B cell (primary cell): ENCODE measurements at regions not wholly inside any gene's neighbourhood (a gene's known extent, or its start where the extent isn't known, plus 50 kb on each side); places are given as distances from the start of the nearest gene placed in this dataset.

Source experiments
- ATAC-seq: fragments of 200-7000 bp; cut with Tn5 transposase; one replicate; pipeline ENCODE4 v1.10.0; 2021; ENCODE audit warnings: low read depth, mild to moderate bottlenecking, moderate number of reproducible peaks, moderate library complexity
- CTCF ChIA-PET: fragments of 350-600 bp; sonication (Branson Sonifier 250); formaldehyde crosslinking; loops from one replicate; lab custom pipeline; 2021; ENCODE audit warnings: antibody characterized with exemption, inconsistent platforms; lab: Charles Lee
- POLR2A ChIA-PET: fragments of 350-600 bp; sonication (Branson Sonifier 250); formaldehyde crosslinking; loops from one replicate; lab custom pipeline; 2021; ENCODE audit warnings: antibody characterized with exemption; lab: Charles Lee
- DNase-seq: peaks from one replicate; pipeline ENCODE4 v3.0.0; 2013
- H2AFZ ChIP-seq: 2 replicates; pipeline ENCODE4 v1.6.1; 2012; ENCODE audit warnings: mild to moderate bottlenecking, low read depth, low read length; ENCODE audit not compliant: insufficient read depth, poor library complexity, severe bottlenecking
- H3K27ac ChIP-seq, 2 donors: 1 replicate in 1 of 2; 2 replicates in 1 of 2; pipeline ENCODE4 v1.5.1; 2012 to 2013; ENCODE audit warnings: low read length in 2 of 2, mild to moderate bottlenecking in 2 of 2, moderate library complexity in 1 of 2
- H3K27me3 ChIP-seq, 4 experiments: fragments of 200-600 bp in 1 of 4; sonication (generic) in 1 of 4; replicated peaks in 1 of 4; 1 replicate in 2 of 4; 2 replicates in 2 of 4; pipeline versions ENCODE4 v1.6.1 to v1.7.0; 2013 to 2016; ENCODE audit warnings: low read length in 3 of 4, mild to moderate bottlenecking in 2 of 4, mixed read lengths in 1 of 4, moderate library complexity in 1 of 4; ENCODE audit not compliant: insufficient read depth in 4 of 4, control insufficient read depth in 3 of 4; ENCODE audit errors: control extremely low read depth in 1 of 4
- H3K36me3 ChIP-seq, 2 experiments: replicated peaks in 1 of 2; 1 replicate in 1 of 2; 2 replicates in 1 of 2; pipeline versions ENCODE4 v1.6.1 to v1.7.1; 2013; ENCODE audit warnings: low read length in 1 of 2; ENCODE audit not compliant: insufficient read depth in 2 of 2, control insufficient read depth in 1 of 2; ENCODE audit errors: control extremely low read depth in 1 of 2, extremely low read depth in 1 of 2
- H3K4me1 ChIP-seq, 2 donors: fragments of 200-600 bp in 1 of 2; sonication (generic) in 1 of 2; 1 replicate in 1 of 2; 2 replicates in 1 of 2; pipeline versions ENCODE4 v1.5.1 to v1.6.1; 2013 to 2017; ENCODE audit warnings: low read length in 2 of 2; ENCODE audit not compliant: control insufficient read depth in 2 of 2, insufficient read depth in 2 of 2
- H3K4me2 ChIP-seq: replicated peaks from 2 replicates; pipeline ENCODE3; 2012; ENCODE audit warnings: mild to moderate bottlenecking, low read depth, low read length; ENCODE audit not compliant: poor library complexity, severe bottlenecking
- H3K4me3 ChIP-seq, 5 experiments: fragments of 200-600 bp in 1 of 5; sonication (generic) in 1 of 5; 1 replicate in 3 of 5; 2 replicates in 2 of 5; pipeline versions ENCODE4 v1.5.1 to v1.7.0; 2011 to 2016; ENCODE audit warnings: low read length in 4 of 5, mild to moderate bottlenecking in 4 of 5, low read depth in 2 of 5, control low read depth in 1 of 5, moderate library complexity in 1 of 5; ENCODE audit not compliant: insufficient read depth in 1 of 5; ENCODE audit errors: control extremely low read depth in 1 of 5, extremely low read depth in 1 of 5
- H3K79me2 ChIP-seq: fragments of 200-600 bp; sonication (generic); one replicate; pipeline ENCODE4 v1.6.0; 2016; ENCODE audit warnings: low read length; ENCODE audit not compliant: control insufficient read depth, insufficient read depth
- H3K9ac ChIP-seq: fragments of 200-600 bp; sonication (generic); 2 replicates; pipeline ENCODE4 v1.6.1; 2017; ENCODE audit warnings: mild to moderate bottlenecking, low read length, moderate library complexity
- H3K9me3 ChIP-seq, 3 donors: one replicate each; pipeline versions ENCODE4 v1.6.1 to v1.7.1; 2013; ENCODE audit warnings: low read length in 2 of 3; ENCODE audit not compliant: control insufficient read depth in 2 of 3, insufficient read depth in 1 of 3; ENCODE audit errors: control extremely low read depth in 1 of 3
- H4K20me1 ChIP-seq: 2 replicates; pipeline ENCODE4 v1.6.0; 2012; ENCODE audit warnings: mild to moderate bottlenecking, low read length; ENCODE audit not compliant: insufficient read depth, control insufficient read depth, poor library complexity, severe bottlenecking
- H3K27ac Mint-ChIP-seq: one replicate; pipeline ENCODE4 v1.8.0; 2021; ENCODE audit warnings: mixed read lengths
- H3K27me3 Mint-ChIP-seq: one replicate; pipeline ENCODE4 v1.8.0; 2021; ENCODE audit warnings: mixed read lengths
- H3K4me1 Mint-ChIP-seq: one replicate; pipeline ENCODE4 v1.8.0; 2021; ENCODE audit warnings: mixed read lengths
- H3K4me3 Mint-ChIP-seq: one replicate; pipeline ENCODE4 v1.8.0; 2021; ENCODE audit warnings: mixed read lengths
- H3K9me3 Mint-ChIP-seq: one replicate; pipeline ENCODE4 v1.8.0; 2022; ENCODE audit warnings: mixed read lengths; ENCODE audit not compliant: insufficient read depth
- CTCF ChIP-seq: fragments of 200-600 bp; IDR thresholded peaks from one replicate; pipeline ENCODE4 v1.8.0; 2022; ENCODE audit warnings: antibody characterized with exemption, mild to moderate bottlenecking
- EZH2 ChIP-seq: IDR thresholded peaks from 2 replicates; pipeline ENCODE4 v1.6.1; 2012; ENCODE audit warnings: borderline replicate concordance, low read depth, mild to moderate bottlenecking, moderate library complexity, low read length; ENCODE audit not compliant: insufficient read depth, poor library complexity, severe bottlenecking
- WGBS: methylation state at CpG from one replicate; pipeline ENCODE4 v1.1.5; 2013; ENCODE audit warnings: missing lambda C conversion rate; ENCODE audit not compliant: insufficient coverage; 5-methylcytosine and 5-hydroxymethylcytosine counted together
- intact Hi-C: fragments of 100-400 bp; cut with micrococcal nuclease; formaldehyde crosslinking; loops from one replicate; pipeline ENCODE4 v1.10.0; 2022

GRCh38 chr7:50952544-50952943 lies 169.8 kb upstream of the GRB10 start:
- H4K20me1 ChIP-seq: no peaks in the 10 kb centered on the region
- no peaks in the 10 kb centered on the region for H3K4me1 ChIP-seq
- peaks cover 0 to 4% (median 0%) of the 10 kb centered on the region in 3 donors for H3K9me3 ChIP-seq
- Mint-ChIP-seq H3K27ac (no peak overlapping the region), H3K4me1 (no peaks in the 10 kb centered on the region), H3K4me3 (no peak overlapping the region), H3K27me3 (no peaks in the 10 kb centered on the region), H3K9me3 (peaks cover 4% of the 10 kb centered on the region)
- intact Hi-C loops: no loop called here
- no peak overlapping the region for H2AFZ ChIP-seq
- POLR2A ChIA-PET: no interaction called here
- CTCF ChIA-PET: no interaction called here
- TF ChIP-seq CTCF (no peak), EZH2 (no peak)
- H3K27me3 ChIP-seq: no peaks in the 10 kb centered on the region
- ATAC-seq: no peak
- H3K9ac ChIP-seq: no peak overlapping the region
- no peaks in the 10 kb centered on the region for H3K36me3 ChIP-seq
- no peaks in the 10 kb centered on the region for H3K79me2 ChIP-seq
- no peak overlapping the region for H3K27ac ChIP-seq
- no peak overlapping the region for H3K4me2 ChIP-seq
- DNase-seq: no peak
- no peak overlapping the region for H3K4me3 ChIP-seq
- WGBS: no CpG with 5 or more reads among the region's 3 CpGs

- peaks cover 4% of the 10 kb centered on the region for H3K9me3 Mint-ChIP-seq
- Histone ChIP-seq H3K79me2 (no peaks in the 10 kb centered on the region), H3K27me3 (no peaks in the 10 kb centered on the region), H3K4me2 (no peak overlapping the region), H3K36me3 (no peaks in the 10 kb centered on the region), H3K4me3 (no peak overlapping the region), H3K9ac (no peak overlapping the region), H2AFZ (no peak overlapping the region), H3K27ac (no peak overlapping the region), H3K9me3 (peaks cover 0 to 9% (median 0%) of the 10 kb centered on the region in 3 donors), H3K4me1 (no peaks in the 10 kb centered on the region), H4K20me1 (no peaks in the 10 kb centered on the region)
- no peaks in the 10 kb centered on the region for H3K4me1 Mint-ChIP-seq
- intact Hi-C loops: no loop called here
- H3K4me3 Mint-ChIP-seq: no peak overlapping the region
- no peak for DNase-seq
- TF ChIP-seq CTCF (no peak), EZH2 (no peak)
- no peak for ATAC-seq
- CTCF ChIA-PET: no interaction called here
- POLR2A ChIA-PET: no interaction called here
- WGBS: no CpG with 5 or more reads among the region's 1 CpG
- H3K27me3 Mint-ChIP-seq: no peaks in the 10 kb centered on the region
- no peak overlapping the region for H3K27ac Mint-ChIP-seq
Observed at GRCh38 chr7:50952120-50952519, 169.4 kb upstream of the GRB10 start.
